ENCODE measurements at regions not wholly inside any gene's neighbourhood (a gene's known extent, or its start where the extent isn't known, plus 50 kb on each side); places are given as distances from the start of the nearest gene placed in this dataset.

GRCh38 chr4:19776929-19777328, 474.8 kb upstream of the SLIT2 start:
- no peak for TF ChIP-seq CTCF (IDR thresholded peaks at IDR 0.05; ENCODE audit: extremely low read depth, missing control alignments)
- no peak for DNase-seq (ENCODE audit: low spot score)

- no peak for TF ChIP-seq CTCF (IDR thresholded peaks at IDR 0.05; ENCODE audit: extremely low read depth, missing control alignments)
These were observed 475.7 kb upstream of the SLIT2 start for GRCh38 chr4:19776021-19776459.

GRCh38 chr4:19774690-19775256, 476.9 kb upstream of the SLIT2 start:
- DNase-seq (ENCODE audit: low spot score): no peak

More at GRCh38 chr4:19776021-19776459, 475.7 kb upstream of the SLIT2 start:
- no peak for DNase-seq (ENCODE audit: low spot score)

GRCh38 chr4:19772581-19772980, 479.1 kb upstream of the SLIT2 start:
- TF ChIP-seq CTCF (IDR thresholded peaks at IDR 0.05; ENCODE audit: extremely low read depth, missing control alignments): no peak
- no peak for DNase-seq (ENCODE audit: low spot score)

More at GRCh38 chr4:19774690-19775256, 476.9 kb upstream of the SLIT2 start:
- no peak for TF ChIP-seq CTCF (IDR thresholded peaks at IDR 0.05; ENCODE audit: extremely low read depth, missing control alignments)

GRCh38 chr4:19756661-19757060, 495.0 kb upstream of the SLIT2 start:
- no peak for TF ChIP-seq CTCF (IDR thresholded peaks at IDR 0.05; ENCODE audit: extremely low read depth, missing control alignments)
- DNase-seq (ENCODE audit: low spot score): no peak

- TF ChIP-seq CTCF (IDR thresholded peaks at IDR 0.05; ENCODE audit: extremely low read depth, missing control alignments): no peak
- DNase-seq (ENCODE audit: low spot score): no peak
These were observed 499.1 kb upstream of the SLIT2 start for GRCh38 chr4:19752599-19752998.

- DNase-seq (ENCODE audit: low spot score): no peak
- no peak for TF ChIP-seq CTCF (IDR thresholded peaks at IDR 0.05; ENCODE audit: extremely low read depth, missing control alignments)
These were observed 502.9 kb upstream of the SLIT2 start for GRCh38 chr4:19748519-19749479.
